ENCODE measurements at regions not wholly inside any gene's neighbourhood (a gene's known extent, or its start where the extent isn't known, plus 50 kb on each side); places are given as distances from the start of the nearest gene placed in this dataset.

- no peak for DNase-seq (ENCODE audit: low read depth)
These were observed 99.8 kb downstream of the TES start for GRCh38 chr7:116310141-116310540.

- DNase-seq (ENCODE audit: low read depth): no peak
These were observed 100.9 kb downstream of the TES start for GRCh38 chr7:116311259-116311658.

GRCh38 chr7:116311816-116312471, 101.6 kb downstream of the TES start:
- DNase-seq (ENCODE audit: low read depth): no peak

- peak; percentile 91 for DNase-seq (ENCODE audit: low read depth)
These were observed 105.0 kb downstream of the TES start for GRCh38 chr7:116315293-116315692.

GRCh38 chr7:116315803-116316202, 105.5 kb downstream of the TES start:
- no peak for DNase-seq (ENCODE audit: low read depth)

- DNase-seq (ENCODE audit: low read depth): peak; percentile 99
These were observed 106.7 kb downstream of the TES start for GRCh38 chr7:116316838-116317628.

- no peak for DNase-seq (ENCODE audit: low read depth)
These were observed 107.6 kb downstream of the TES start for GRCh38 chr7:116317907-116318306.

- no peak for DNase-seq (ENCODE audit: low read depth)
These were observed 112.2 kb downstream of the TES start for GRCh38 chr7:116322541-116322940.

GRCh38 chr7:116324582-116324981, 114.2 kb downstream of the TES start:
- no peak for DNase-seq (ENCODE audit: low read depth)

GRCh38 chr7:116325517-116325916, 115.2 kb downstream of the TES start:
- no peak for DNase-seq (ENCODE audit: low read depth)

- DNase-seq (ENCODE audit: low read depth): no peak
These were observed 116.8 kb downstream of the TES start for GRCh38 chr7:116327135-116327534.

- DNase-seq (ENCODE audit: low read depth): peak; percentile 95
These were observed 117.4 kb downstream of the TES start for GRCh38 chr7:116327752-116328151.

- no peak for DNase-seq (ENCODE audit: low read depth)
These were observed 117.8 kb downstream of the TES start for GRCh38 chr7:116328161-116328560.

GRCh38 chr7:116329686-116330503, 119.6 kb downstream of the TES start:
- DNase-seq (ENCODE audit: low read depth): no peak

GRCh38 chr7:116331020-116331419, 120.7 kb downstream of the TES start:
- no peak for DNase-seq (ENCODE audit: low read depth)

GRCh38 chr7:116332766-116333165, 122.4 kb downstream of the TES start:
- no peak for DNase-seq (ENCODE audit: low read depth)

- peak; percentile 26 for DNase-seq (ENCODE audit: low read depth)
These were observed 124.2 kb downstream of the TES start for GRCh38 chr7:116334555-116334954.

- DNase-seq (ENCODE audit: low read depth): no peak
These were observed 126.7 kb downstream of the TES start for GRCh38 chr7:116337018-116337417.

GRCh38 chr7:116337800-116338199, 127.5 kb downstream of the TES start:
- no peak for DNase-seq (ENCODE audit: low read depth)

- peak; percentile 11 for DNase-seq (ENCODE audit: low read depth)
These were observed 129.2 kb downstream of the TES start for GRCh38 chr7:116339564-116339963.

- DNase-seq (ENCODE audit: low read depth): peak; percentile 15
These were observed 130.0 kb downstream of the TES start for GRCh38 chr7:116340201-116340847.
